ENCODE measurements at regions not wholly inside any gene's neighbourhood (a gene's known extent, or its start where the extent isn't known, plus 50 kb on each side); places are given as distances from the start of the nearest gene placed in this dataset.
A peak's percentile ranks its signal among the peaks of the same experiment; 100 is the strongest.

DNA sequence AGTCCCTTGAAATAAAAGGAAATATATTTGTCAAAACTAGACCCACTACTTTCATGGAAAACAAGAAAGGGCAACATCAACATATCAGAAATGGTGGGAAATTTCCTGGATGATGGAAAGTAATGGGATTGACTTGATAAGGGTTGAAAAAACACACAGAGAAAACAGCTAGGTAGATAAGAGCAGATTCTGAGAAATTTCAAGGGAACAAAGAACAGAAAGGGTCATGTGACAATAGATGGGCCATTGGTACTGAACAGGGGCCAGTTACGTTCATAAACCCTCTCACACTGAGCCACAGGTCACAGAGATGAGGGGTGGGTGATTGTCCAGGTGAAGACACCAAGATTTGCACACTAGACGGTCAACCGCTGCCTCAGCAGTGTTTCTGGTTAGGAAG lies 98.7 kb downstream of the QPCT start:
- Histone ChIP-seq H2BK15ac (ENCODE audit: low read depth, low read length) (no peak overlapping the region), H3K4me1 (ENCODE audit: control insufficient read depth, insufficient read depth, low read length) (peaks cover 2% of the 10 kb centered on the region), H4K20me1 (ENCODE audit: insufficient read depth, low read length) (no peaks in the 10 kb centered on the region), H4K5ac (ENCODE audit: low read depth, low read length) (no peak overlapping the region), H4K91ac (ENCODE audit: insufficient read depth, low read depth, low read length) (no peak overlapping the region), H2AFZ (replicated peaks; ENCODE audit: low read length, poor library complexity) (no peak overlapping the region), H2BK120ac (ENCODE audit: low read depth, low read length) (no peak overlapping the region), H3K4ac (ENCODE audit: low read depth, low read length) (no peak overlapping the region; the same call in 1 of the 2 replicates), H3K9me1 (ENCODE audit: insufficient read depth, low read length) (no peaks in the 10 kb centered on the region), H3K9ac (ENCODE audit: low read depth, low read length) (no peak overlapping the region), H3K23ac (ENCODE audit: low read depth, low read length) (no peak overlapping the region), H3K14ac (replicated peaks; ENCODE audit: low read depth, low read length) (no peak overlapping the region), H2AK5ac (ENCODE audit: low read depth, low read length) (peak overlapping the region; percentile 20; the same call in 1 of the 2 replicates), H2AK9ac (replicated peaks; ENCODE audit: low read depth, low read length, poor library complexity) (peak overlapping the region; percentile 66), H3K27ac (ENCODE audit: insufficient read depth, low read length) (no peak overlapping the region), H3K36me3 (ENCODE audit: control insufficient read depth, insufficient read depth, low read length) (no peaks in the 10 kb centered on the region), H3K18ac (ENCODE audit: low read depth, low read length) (no peak overlapping the region), H4K8ac (ENCODE audit: low read depth in 2 of 2, low read length in 2 of 2) (no peak overlapping the region), H2BK20ac (ENCODE audit: low read depth, low read length) (no peak overlapping the region), H3K4me3 (ENCODE audit: insufficient read depth, low read depth, low read length) (no peak overlapping the region), H3K4me2 (ENCODE audit: low read depth, low read length) (no peak overlapping the region), H3K79me1 (ENCODE audit: low read depth in 1 of 2, low read length in 2 of 2) (no peaks in the 10 kb centered on the region), H2BK5ac (ENCODE audit: low read depth, low read length, poor library complexity, severe bottlenecking) (no peak overlapping the region), H3K27me3 (ENCODE audit: control insufficient read depth, insufficient read depth, low read length) (no peaks in the 10 kb centered on the region), H3K9me3 (ENCODE audit: control insufficient read depth, insufficient read depth, low read length) (no peaks in the 10 kb centered on the region), H3K56ac (ENCODE audit: extremely low read depth, insufficient read depth, low read length) (no peak overlapping the region)
- DNase-seq, result no peak
- no CpG with 5 or more reads among the region's 3 CpGs for WGBS, 2 experiments (ENCODE audit: extremely low coverage in 2 of 2, insufficient read length in 1 of 2)
- dilution Hi-C loops (cut with HindIII; ENCODE audit: low sequenced_read_pairs, unreplicated experiment), result no loop called here
- ChIA-PET POLR2A (ENCODE audit: unreplicated experiment) (no interaction called here), CTCF (interaction anchor here (1.3 kb wide), 1 partner anchor 11 kb away, joined by 4 read pairs; no protein-coding TSS in a partner anchor)
- ATAC-seq (ENCODE audit: low read depth), result no peak
- intact Hi-C loops (cut with micrococcal nuclease), result no loop called here
- BruUV-seq (replicated peaks), result no TSS peak
- TF ChIP-seq CHD1 (IDR thresholded peaks at IDR 0.05; ENCODE audit: low read depth, low read length) (no peak), MXI1 (IDR thresholded peaks at IDR 0.05; ENCODE audit: borderline replicate concordance, low read depth, low read length) (no peak), MAZ (IDR thresholded peaks at IDR 0.05; ENCODE audit: borderline replicate concordance, low read depth, low read length) (no peak), NFE2L2 (IDR thresholded peaks at IDR 0.05; ENCODE audit: low read depth, low read length) (no peak), RCOR1 (IDR thresholded peaks at IDR 0.05; ENCODE audit: insufficient replicate concordance, low read length) (no peak), RFX5 (IDR thresholded peaks at IDR 0.05; ENCODE audit: low read depth, low read length) (no peak), FOS (IDR thresholded peaks at IDR 0.05; ENCODE audit: low read depth, low read length) (no peak), SMC3 (IDR thresholded peaks at IDR 0.05; ENCODE audit: low read depth, low read length) (no peak), CEBPB (IDR thresholded peaks at IDR 0.05; ENCODE audit: low read depth, low read length) (no peak), RAD21 (IDR thresholded peaks at IDR 0.05; ENCODE audit: low read length) (no peak), POLR2A (IDR thresholded peaks at IDR 0.05; ENCODE audit: low read depth, low read length) (no peak), MAFK (IDR thresholded peaks at IDR 0.05; ENCODE audit: low read depth, low read length) (no peak), BHLHE40 (IDR thresholded peaks at IDR 0.05; ENCODE audit: low read depth, low read length) (no peak)
- TF ChIP-seq, protein P1, sequence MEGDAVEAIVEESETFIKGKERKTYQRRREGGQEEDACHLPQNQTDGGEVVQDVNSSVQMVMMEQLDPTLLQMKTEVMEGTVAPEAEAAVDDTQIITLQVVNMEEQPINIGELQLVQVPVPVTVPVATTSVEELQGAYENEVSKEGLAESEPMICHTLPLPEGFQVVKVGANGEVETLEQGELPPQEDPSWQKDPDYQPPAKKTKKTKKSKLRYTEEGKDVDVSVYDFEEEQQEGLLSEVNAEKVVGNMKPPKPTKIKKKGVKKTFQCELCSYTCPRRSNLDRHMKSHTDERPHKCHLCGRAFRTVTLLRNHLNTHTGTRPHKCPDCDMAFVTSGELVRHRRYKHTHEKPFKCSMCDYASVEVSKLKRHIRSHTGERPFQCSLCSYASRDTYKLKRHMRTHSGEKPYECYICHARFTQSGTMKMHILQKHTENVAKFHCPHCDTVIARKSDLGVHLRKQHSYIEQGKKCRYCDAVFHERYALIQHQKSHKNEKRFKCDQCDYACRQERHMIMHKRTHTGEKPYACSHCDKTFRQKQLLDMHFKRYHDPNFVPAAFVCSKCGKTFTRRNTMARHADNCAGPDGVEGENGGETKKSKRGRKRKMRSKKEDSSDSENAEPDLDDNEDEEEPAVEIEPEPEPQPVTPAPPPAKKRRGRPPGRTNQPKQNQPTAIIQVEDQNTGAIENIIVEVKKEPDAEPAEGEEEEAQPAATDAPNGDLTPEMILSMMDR (conservative IDR thresholded peaks at IDR 0.05; ENCODE audit: low read depth, low read length), result no peak
- TF ChIP-seq, protein P2, sequence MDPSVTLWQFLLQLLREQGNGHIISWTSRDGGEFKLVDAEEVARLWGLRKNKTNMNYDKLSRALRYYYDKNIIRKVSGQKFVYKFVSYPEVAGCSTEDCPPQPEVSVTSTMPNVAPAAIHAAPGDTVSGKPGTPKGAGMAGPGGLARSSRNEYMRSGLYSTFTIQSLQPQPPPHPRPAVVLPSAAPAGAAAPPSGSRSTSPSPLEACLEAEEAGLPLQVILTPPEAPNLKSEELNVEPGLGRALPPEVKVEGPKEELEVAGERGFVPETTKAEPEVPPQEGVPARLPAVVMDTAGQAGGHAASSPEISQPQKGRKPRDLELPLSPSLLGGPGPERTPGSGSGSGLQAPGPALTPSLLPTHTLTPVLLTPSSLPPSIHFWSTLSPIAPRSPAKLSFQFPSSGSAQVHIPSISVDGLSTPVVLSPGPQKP (IDR thresholded peaks at IDR 0.05; ENCODE audit: borderline replicate concordance, low read depth, low read length), result no peak
- TF ChIP-seq, protein P3, sequence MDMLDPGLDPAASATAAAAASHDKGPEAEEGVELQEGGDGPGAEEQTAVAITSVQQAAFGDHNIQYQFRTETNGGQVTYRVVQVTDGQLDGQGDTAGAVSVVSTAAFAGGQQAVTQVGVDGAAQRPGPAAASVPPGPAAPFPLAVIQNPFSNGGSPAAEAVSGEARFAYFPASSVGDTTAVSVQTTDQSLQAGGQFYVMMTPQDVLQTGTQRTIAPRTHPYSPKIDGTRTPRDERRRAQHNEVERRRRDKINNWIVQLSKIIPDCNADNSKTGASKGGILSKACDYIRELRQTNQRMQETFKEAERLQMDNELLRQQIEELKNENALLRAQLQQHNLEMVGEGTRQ (IDR thresholded peaks at IDR 0.05; ENCODE audit: low read depth, low read length), result no peak
- in situ Hi-C loops (cut with MboI; ENCODE audit: low sequenced_read_pairs), result no loop called here

Data from IMR-90 (cell line).